Tibial nerve (tissue), 4 donors: ENCODE measurements at regions not wholly inside any gene's neighbourhood (a gene's known extent, or its start where the extent isn't known, plus 50 kb on each side); places are given as distances from the start of the nearest gene placed in this dataset.
A peak's percentile ranks its signal among the peaks of the same experiment; 100 is the strongest.

ENCODE experiments used
- DNase-seq, 2 donors: peaks; one replicate each; pipeline ENCODE4 v3.0.0-alpha.2; 2019; ENCODE audit warnings: low spot score in 2 of 2
- H3K27ac ChIP-seq, 4 donors: fragments of 200-600 bp; sonication (generic) in 3 of 4; one replicate each; pipeline ENCODE4 v1.5.1; 2017 to 2019; ENCODE audit warnings: mild to moderate bottlenecking in 1 of 4
- H3K27me3 ChIP-seq, 2 donors: fragments of 200-600 bp; sonication (generic) in 1 of 2; one replicate each; pipeline versions ENCODE4 v1.5.1 to v1.6.0; 2017 to 2019
- H3K36me3 ChIP-seq, 3 donors: fragments of 200-600 bp; sonication (generic); one replicate each; pipeline ENCODE4 v1.5.1; 2018 to 2019
- H3K4me1 ChIP-seq, 4 donors: fragments of 200-600 bp; sonication (generic) in 3 of 4; one replicate each; pipeline ENCODE4 v1.5.1; 2017 to 2019
- H3K4me3 ChIP-seq, 4 donors: fragments of 200-600 bp; sonication (generic) in 3 of 4; one replicate each; pipeline ENCODE4 v1.5.1; 2017 to 2019; ENCODE audit warnings: mild to moderate bottlenecking in 1 of 4, moderate library complexity in 1 of 4
- H3K9me3 ChIP-seq, 4 donors: fragments of 200-600 bp; sonication (generic) in 3 of 4; one replicate each; pipeline ENCODE4 v1.5.1; 2017 to 2019
- EP300 ChIP-seq, 2 donors: sonication (generic); formaldehyde crosslinking; IDR thresholded peaks; one replicate each; pipeline ENCODE4 v1.6.1; 2017; ENCODE audit warnings: antibody characterized with exemption in 2 of 2, mild to moderate bottlenecking in 1 of 2
- POLR2A ChIP-seq, 2 donors: fragments of 450-650 bp; IDR thresholded peaks; one replicate each; pipeline ENCODE4 v1.6.1; 2017; ENCODE audit warnings: antibody characterized with exemption in 2 of 2, mild to moderate bottlenecking in 2 of 2, moderate library complexity in 2 of 2
- WGBS, 2 donors: methylation state at CpG; one replicate each; pipeline ENCODE4 v1.1.5; 2018; 5-methylcytosine and 5-hydroxymethylcytosine counted together
- TF ChIP-seq, protein P1 (sequence below), 5 experiments: fragments of 200-600 bp in 3 of 5; fragments of 450-650 bp in 2 of 5; sonication (generic) in 3 of 5; IDR thresholded peaks; one replicate each; pipeline ENCODE4 v1.5.1; 2016 to 2019; ENCODE audit warnings: antibody characterized with exemption in 5 of 5, mild to moderate bottlenecking in 3 of 5, moderate library complexity in 2 of 5

DNA sequence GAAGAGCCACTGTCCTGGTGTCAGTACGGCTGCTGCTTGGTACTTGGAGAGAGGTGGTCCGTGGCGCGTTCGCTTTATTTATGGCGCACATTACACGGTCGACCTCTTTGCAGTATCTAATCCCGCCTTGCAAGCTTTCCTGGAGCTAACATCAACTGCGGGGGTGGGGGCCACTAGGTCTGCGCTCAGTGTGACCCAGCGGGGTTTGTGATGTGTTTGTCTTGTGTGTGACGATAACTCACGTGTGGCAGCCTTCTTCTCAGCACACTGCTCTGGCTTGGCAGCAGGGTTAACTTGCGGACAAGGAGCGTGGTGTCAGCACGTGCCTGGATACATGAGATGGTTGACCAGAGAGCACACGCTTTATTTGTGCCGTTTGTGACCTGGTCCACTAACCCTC lies 122.2 kb upstream of the RTL1 start:
- WGBS, 2 donors: 90 to 92% methylated on average over 18 to 19 of the region's 19 CpGs
- peak in 1 of 2 donors; percentile 9 for DNase-seq

DNA sequence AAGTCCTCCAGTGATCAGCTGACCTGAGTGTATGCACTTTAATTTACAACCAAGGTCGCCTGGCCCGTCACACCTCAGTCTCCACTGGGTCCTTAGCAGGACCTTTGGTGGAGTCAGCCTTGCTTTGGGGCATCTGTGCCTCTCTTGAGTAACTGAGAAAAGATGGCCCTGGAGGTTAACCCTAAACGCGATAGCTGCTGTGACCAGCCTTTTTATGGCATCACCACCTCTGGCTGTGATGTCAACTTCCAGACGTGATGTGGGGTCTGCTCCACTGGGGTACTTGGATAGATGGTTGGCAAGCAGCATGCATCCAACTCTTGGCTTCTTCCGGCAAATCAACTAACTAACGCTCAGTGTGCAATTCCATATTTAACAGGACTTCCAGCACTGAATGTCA lies 122.8 kb upstream of the RTL1 start:
- TF ChIP-seq, protein P1, sequence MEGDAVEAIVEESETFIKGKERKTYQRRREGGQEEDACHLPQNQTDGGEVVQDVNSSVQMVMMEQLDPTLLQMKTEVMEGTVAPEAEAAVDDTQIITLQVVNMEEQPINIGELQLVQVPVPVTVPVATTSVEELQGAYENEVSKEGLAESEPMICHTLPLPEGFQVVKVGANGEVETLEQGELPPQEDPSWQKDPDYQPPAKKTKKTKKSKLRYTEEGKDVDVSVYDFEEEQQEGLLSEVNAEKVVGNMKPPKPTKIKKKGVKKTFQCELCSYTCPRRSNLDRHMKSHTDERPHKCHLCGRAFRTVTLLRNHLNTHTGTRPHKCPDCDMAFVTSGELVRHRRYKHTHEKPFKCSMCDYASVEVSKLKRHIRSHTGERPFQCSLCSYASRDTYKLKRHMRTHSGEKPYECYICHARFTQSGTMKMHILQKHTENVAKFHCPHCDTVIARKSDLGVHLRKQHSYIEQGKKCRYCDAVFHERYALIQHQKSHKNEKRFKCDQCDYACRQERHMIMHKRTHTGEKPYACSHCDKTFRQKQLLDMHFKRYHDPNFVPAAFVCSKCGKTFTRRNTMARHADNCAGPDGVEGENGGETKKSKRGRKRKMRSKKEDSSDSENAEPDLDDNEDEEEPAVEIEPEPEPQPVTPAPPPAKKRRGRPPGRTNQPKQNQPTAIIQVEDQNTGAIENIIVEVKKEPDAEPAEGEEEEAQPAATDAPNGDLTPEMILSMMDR (IDR thresholded peaks at IDR 0.05): no peak
- no peak for TF ChIP-seq POLR2A (IDR thresholded peaks at IDR 0.05)
- TF ChIP-seq EP300 (IDR thresholded peaks at IDR 0.05): no peak
- Histone ChIP-seq H3K4me1 (no peaks in the 10 kb centered on the region), H3K36me3 (peaks cover 0 to 8% (median 0%) of the 10 kb centered on the region in 3 donors), H3K4me3 (no peak overlapping the region), H3K27ac (no peak overlapping the region), H3K27me3 (no peaks in the 10 kb centered on the region), H3K9me3 (no peaks in the 10 kb centered on the region)
- WGBS, 2 donors: 89 to 91% methylated on average over 7 of the region's 7 CpGs
- DNase-seq: no peak

More for the DNA sequence above, 122.2 kb upstream of the RTL1 start:
- Histone ChIP-seq H3K9me3 (no peaks in the 10 kb centered on the region), H3K4me3 (no peak overlapping the region), H3K4me1 (no peaks in the 10 kb centered on the region), H3K36me3 (peaks cover 0 to 2% (median 0%) of the 10 kb centered on the region in 3 donors), H3K27ac (no peak overlapping the region), H3K27me3 (no peaks in the 10 kb centered on the region)
- TF ChIP-seq EP300 (IDR thresholded peaks at IDR 0.05) (no peak), POLR2A (IDR thresholded peaks at IDR 0.05) (no peak)
- TF ChIP-seq, protein P1 (IDR thresholded peaks at IDR 0.05): no peak

DNA sequence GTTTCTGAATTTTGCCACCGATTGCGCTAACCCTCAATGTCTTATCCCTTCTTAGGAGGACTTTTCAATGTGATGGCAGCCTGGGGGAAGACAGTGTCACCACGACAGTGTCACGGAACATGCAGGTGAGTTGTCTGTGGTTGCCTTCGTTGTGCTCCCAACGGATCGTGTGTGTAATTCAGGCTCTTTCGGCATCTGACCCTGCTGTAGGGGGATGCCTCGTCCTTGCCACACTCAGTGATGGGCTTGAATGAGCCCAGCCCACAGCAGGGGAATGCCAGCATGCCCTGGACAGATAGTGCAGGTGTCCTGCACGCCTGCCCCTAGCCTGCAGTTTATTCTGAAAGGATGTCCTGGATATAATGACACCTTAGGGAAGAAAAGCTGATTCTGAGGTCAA lies 123.8 kb upstream of the RTL1 start:
- Histone ChIP-seq H3K27me3 (no peaks in the 10 kb centered on the region), H3K4me1 (no peaks in the 10 kb centered on the region), H3K9me3 (no peaks in the 10 kb centered on the region), H3K4me3 (no peak overlapping the region), H3K36me3 (peaks cover 0 to 9% (median 0%) of the 10 kb centered on the region in 3 donors), H3K27ac (no peak overlapping the region)
- 85 to 93% methylated on average over 10 of the region's 10 CpGs for WGBS, 2 donors
- TF ChIP-seq, protein P1 (IDR thresholded peaks at IDR 0.05): no peak
- TF ChIP-seq POLR2A (IDR thresholded peaks at IDR 0.05) (no peak), EP300 (IDR thresholded peaks at IDR 0.05) (no peak)
- DNase-seq: no peak

DNA sequence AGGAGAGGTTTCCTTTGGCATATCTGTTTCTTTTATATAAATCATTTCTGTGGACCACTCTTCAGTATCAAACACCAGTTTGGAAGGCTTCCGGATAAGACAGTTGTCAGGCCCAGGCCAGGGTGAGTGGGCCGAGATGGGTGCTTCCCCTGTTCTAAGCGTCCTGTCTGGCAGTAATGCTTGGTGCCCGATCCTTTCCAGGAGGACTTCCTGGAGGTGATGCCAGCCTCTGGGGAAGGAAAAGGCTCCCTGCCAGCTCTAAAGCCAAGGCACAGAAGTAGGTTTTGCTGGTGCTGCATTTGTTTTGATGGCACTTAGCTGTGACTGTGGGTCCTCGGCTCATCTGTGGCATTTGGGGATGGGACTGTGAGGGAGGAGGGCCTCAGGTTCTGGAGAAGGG lies 124.4 kb upstream of the RTL1 start:
- WGBS, 2 donors: 94 to 95% methylated on average over 5 of the region's 5 CpGs
- Histone ChIP-seq H3K4me3 (no peak overlapping the region), H3K9me3 (no peaks in the 10 kb centered on the region), H3K27ac (no peak overlapping the region), H3K36me3 (peaks cover 0 to 9% (median 0%) of the 10 kb centered on the region in 3 donors), H3K4me1 (no peaks in the 10 kb centered on the region), H3K27me3 (no peaks in the 10 kb centered on the region)
- TF ChIP-seq EP300 (IDR thresholded peaks at IDR 0.05): no peak
- TF ChIP-seq POLR2A (IDR thresholded peaks at IDR 0.05): no peak
- TF ChIP-seq, protein P1 (IDR thresholded peaks at IDR 0.05): no peak
- DNase-seq: no peak

DNA sequence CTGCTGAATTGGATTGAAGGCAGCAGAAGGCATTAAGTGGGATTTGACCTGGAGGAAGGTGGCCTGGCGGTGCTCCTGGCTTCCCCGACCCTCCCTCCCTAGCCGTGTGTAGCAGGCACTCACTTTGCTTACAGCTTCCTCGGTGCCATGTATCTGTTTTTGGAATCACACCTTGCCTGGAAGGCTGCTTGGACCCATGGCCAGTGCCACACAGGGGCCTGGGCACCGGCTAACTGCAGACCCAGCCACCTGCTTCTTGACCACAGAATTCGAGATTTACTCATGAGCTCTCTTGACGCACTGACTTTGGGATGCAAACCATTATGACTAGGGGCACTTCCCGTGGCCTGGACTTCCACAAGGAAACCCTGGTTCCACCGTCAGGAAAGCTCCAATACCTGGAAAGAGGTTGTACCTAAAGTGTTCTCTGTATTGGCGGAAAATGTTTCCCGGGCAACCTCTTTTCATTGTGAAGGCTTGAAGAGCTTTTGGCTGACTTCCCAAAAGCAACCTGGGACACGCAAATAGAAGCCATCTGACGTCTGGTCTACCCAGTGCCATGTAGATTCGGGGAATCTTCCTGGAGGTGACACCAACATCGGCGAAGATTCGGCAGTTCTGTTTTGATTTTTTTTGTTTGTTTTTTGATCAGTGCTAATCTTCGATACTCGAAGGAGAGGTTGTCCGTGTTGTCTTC lies 125.6 kb upstream of the RTL1 start:
- H3K9me3 ChIP-seq: no peaks in the 10 kb centered on the region
- peaks cover 0 to 9% (median 0%) of the 10 kb centered on the region in 3 donors for H3K36me3 ChIP-seq
- TF ChIP-seq EP300 (IDR thresholded peaks at IDR 0.05) (no peak), POLR2A (IDR thresholded peaks at IDR 0.05) (no peak)
- TF ChIP-seq, protein P1 (IDR thresholded peaks at IDR 0.05): no peak
- H3K27ac ChIP-seq: no peak overlapping the region
- H3K4me3 ChIP-seq: no peak overlapping the region
- H3K27me3 ChIP-seq: no peaks in the 10 kb centered on the region
- no peaks in the 10 kb centered on the region for H3K4me1 ChIP-seq
- no peak for DNase-seq
- WGBS, 2 donors: 88 to 89% methylated on average over 20 of the region's 20 CpGs
